GM21717 (cell line): ENCODE measurements at regions not wholly inside any gene's neighbourhood (a gene's known extent, or its start where the extent isn't known, plus 50 kb on each side); places are given as distances from the start of the nearest gene placed in this dataset.
A peak's percentile ranks its signal among the peaks of the same experiment; 100 is the strongest.
"Not testable (repeated sequence)": the region's sequence is repeated elsewhere in the genome, so short reads cannot be mapped to it uniquely, and the experiment has no call there.

ENCODE experiments used
- ATAC-seq: cut with Tn5 transposase; IDR thresholded peaks from one replicate; pipeline ENCODE4 v1.9.1; 2021; ENCODE audit warnings: mild to moderate bottlenecking, moderate library complexity; ENCODE audit not compliant: unreplicated experiment

GRCh38 chr2:212913640-212914306 is 237.6 kb downstream of the IKZF2 start:
- ATAC-seq = no peak

- ATAC-seq = no peak
Measured at GRCh38 chr2:212912445-212913103, 238.8 kb downstream of the IKZF2 start.

- ATAC-seq = peak; percentile 43
Measured at GRCh38 chr2:212911011-212911410, 240.4 kb downstream of the IKZF2 start.

- no peak for ATAC-seq
Measured at GRCh38 chr2:212908682-212909435, 242.6 kb downstream of the IKZF2 start.

- no peak for ATAC-seq
Measured at GRCh38 chr2:212908031-212908430, 243.4 kb downstream of the IKZF2 start.

GRCh38 chr2:212906620-212907019 is 244.8 kb downstream of the IKZF2 start:
- ATAC-seq = no peak

GRCh38 chr2:212905640-212906201 is 245.7 kb downstream of the IKZF2 start:
- ATAC-seq = no peak

- ATAC-seq = peak; percentile 57
Measured at GRCh38 chr2:212904646-212905045, 246.8 kb downstream of the IKZF2 start.

- no peak for ATAC-seq
Measured at GRCh38 chr2:212903413-212903812, 248.0 kb downstream of the IKZF2 start.

GRCh38 chr2:212902421-212902820 is 249.0 kb downstream of the IKZF2 start:
- no peak for ATAC-seq

- ATAC-seq = no peak
Measured at GRCh38 chr2:212901604-212902275, 249.7 kb downstream of the IKZF2 start.

GRCh38 chr2:212900715-212901114 is 250.7 kb downstream of the IKZF2 start:
- no peak for ATAC-seq

GRCh38 chr2:212898011-212898410 is 253.4 kb downstream of the IKZF2 start:
- ATAC-seq = no peak

GRCh38 chr2:212897296-212897695 is 254.1 kb downstream of the IKZF2 start:
- no peak for ATAC-seq

- ATAC-seq = no peak
Measured at GRCh38 chr2:212894026-212894425, 257.4 kb downstream of the IKZF2 start.

GRCh38 chr2:212893216-212893615 is 258.2 kb downstream of the IKZF2 start:
- ATAC-seq = no peak

GRCh38 chr2:212892193-212892592 is 259.2 kb downstream of the IKZF2 start:
- ATAC-seq = no peak

- ATAC-seq = no peak
Measured at GRCh38 chr2:212891580-212891979, 259.8 kb downstream of the IKZF2 start.

- ATAC-seq = peak; percentile 56
Measured at GRCh38 chr2:212882626-212883025, 268.8 kb downstream of the IKZF2 start.

- not testable (repeated sequence) for ATAC-seq
Measured at GRCh38 chr2:212876556-212876955, 274.9 kb downstream of the IKZF2 start.

- ATAC-seq = not testable (repeated sequence)
Measured at GRCh38 chr2:212875950-212876349, 275.5 kb downstream of the IKZF2 start.
